Sigmoid colon (tissue), 4 donors: ENCODE measurements at regions not wholly inside any gene's neighbourhood (a gene's known extent, or its start where the extent isn't known, plus 50 kb on each side); places are given as distances from the start of the nearest gene placed in this dataset.

ENCODE experiments used
- POLR2A ChIP-seq, 2 donors: fragments of 450-650 bp; IDR thresholded peaks; one replicate each; pipeline ENCODE4 v1.6.1; 2016; ENCODE audit warnings: antibody characterized with exemption in 2 of 2, mild to moderate bottlenecking in 2 of 2, moderate library complexity in 2 of 2
- POLR2AphosphoS5 ChIP-seq, 4 donors: sonication (generic); formaldehyde crosslinking; IDR thresholded peaks; one replicate each; pipeline ENCODE4 v1.6.1; 2017; ENCODE audit warnings: antibody characterized with exemption in 4 of 4

GRCh38 chr6:132179955-132180354 lies 221.3 kb downstream of the MOXD1 start:
- TF ChIP-seq POLR2A (IDR thresholded peaks at IDR 0.05): no peak
- TF ChIP-seq POLR2AphosphoS5 (IDR thresholded peaks at IDR 0.05): no peak
